SHP77 treated with DMSO at 0.1 percent for 48 hours (cell line): ENCODE measurements at regions not wholly inside any gene's neighbourhood (a gene's known extent, or its start where the extent isn't known, plus 50 kb on each side); places are given as distances from the start of the nearest gene placed in this dataset.
"Not testable (repeated sequence)": the region's sequence is repeated elsewhere in the genome, so short reads cannot be mapped to it uniquely, and the experiment has no call there.

Source experiments
- DNase-seq: peaks from one replicate; lab custom pipeline; 2025; lab: John Stamatoyannopoulos, UW

DNA sequence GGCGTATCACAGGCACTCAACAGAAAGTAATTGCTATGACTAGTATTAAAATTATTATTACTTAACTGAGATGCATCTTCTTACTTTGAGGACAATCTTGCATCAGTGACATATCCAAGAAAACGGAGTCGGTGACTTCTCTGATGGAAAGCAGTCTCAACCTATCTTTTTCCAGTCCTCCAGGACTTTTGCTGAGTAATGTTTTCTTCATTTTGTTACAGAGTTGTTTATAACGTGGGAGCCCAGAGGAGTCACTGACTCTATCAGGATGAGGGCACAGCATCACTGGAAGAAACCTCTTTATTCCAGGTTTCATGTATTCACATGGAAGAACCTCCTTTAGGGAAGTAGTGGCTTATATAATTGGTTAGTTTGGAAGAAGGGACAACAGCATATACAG is 51.5 kb upstream of the MELK start:
- DNase-seq = no peak

DNA sequence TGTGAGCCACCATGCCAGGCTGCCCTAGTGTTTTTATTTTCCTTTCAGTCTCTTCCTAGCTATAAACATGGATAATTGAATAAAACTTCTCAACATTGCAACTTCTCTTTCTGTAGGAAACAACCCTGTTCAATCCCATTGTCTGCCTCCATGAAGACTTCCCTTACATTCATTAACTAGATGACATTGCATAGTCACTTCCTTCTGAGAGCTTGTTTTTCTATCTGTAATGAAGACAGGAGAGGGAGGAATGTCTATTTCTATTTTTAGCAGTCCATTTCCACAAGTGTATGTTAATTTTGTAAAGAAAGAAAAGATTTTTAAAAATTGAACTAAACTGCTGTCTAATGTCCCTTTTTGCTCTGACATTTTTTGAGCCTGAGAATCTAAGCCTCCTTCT is 55.6 kb upstream of the MELK start:
- no peak for DNase-seq

DNA sequence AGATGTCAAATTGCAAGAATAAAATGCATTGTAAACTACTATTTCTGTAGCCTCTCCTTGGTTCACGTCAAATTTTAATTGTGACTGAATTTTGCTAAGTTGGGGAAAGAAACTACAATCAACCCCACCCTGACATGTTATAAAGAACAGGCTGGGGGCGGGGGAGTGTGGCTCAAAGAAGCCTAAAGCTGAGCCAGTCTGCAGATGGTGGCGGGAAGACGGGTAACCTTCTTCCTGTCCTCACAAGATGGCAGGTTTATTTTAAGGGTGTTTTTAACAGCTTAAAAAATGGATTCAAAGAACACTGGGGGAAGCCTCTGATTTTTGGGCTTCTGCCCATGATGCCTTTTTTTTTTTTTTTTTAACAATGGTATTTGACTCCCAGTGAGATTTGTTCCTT is 68.5 kb upstream of the MELK start:
- no peak for DNase-seq

DNA sequence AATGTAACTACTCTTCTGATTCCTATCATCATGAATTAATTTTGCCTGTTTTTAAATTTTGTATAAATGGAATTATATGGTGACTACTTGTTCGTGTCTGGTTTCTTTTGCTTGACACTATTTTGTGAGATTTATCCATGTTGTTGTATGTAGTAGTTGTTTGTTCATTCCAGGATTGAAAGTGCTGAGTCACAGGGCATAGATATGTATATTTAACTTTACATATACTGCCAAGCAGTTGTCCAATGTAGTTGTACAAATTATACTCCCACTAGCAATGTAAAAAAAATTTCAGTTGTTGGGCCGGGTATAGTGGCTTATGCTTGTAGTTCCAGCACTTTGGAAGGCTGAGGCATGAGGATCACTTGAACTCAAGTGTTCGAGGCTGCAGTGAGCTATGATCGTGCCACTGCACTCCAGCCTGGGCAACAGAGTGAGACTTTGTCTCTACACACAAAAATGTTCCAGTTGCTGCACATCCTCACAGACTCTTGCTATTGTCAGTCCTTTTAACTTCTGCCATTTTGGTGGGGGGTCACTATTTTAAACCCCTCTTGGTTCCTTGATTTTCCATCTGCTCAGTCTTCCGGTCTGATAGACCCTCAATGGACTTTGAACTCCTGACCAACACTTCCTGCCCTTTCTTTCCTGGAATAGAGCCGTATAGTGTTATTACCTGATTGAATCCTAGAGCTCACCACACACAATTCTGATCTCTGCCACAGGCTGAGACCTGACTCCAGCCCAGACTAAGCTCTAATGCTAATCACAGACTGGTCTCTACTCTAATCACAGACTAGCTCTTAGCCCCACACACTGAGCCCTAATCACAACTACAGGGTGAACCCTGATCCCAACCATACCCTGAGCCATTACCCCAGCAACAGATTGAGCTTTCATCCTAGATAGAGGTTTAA is 69.3 kb upstream of the MELK start:
- no peak for DNase-seq

DNA sequence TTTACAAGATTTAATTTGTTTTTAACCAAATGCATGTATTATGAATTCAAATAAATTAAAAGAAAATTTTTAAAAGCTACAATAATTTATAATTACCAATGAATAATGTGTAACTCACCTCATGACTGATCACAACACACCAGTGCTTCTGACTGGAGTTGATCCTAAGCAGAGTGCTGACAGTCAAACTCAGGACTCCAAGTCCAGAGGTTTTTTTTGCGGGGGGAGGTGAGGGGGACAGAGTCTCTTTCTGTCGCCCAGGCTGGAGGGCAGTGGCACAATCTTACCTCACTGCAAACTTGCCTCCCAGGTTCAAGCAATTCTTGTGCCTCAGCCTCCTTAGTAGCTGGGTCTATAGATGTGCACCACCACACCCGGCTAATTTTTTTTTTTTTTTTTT is 71.0 kb upstream of the MELK start:
- DNase-seq = no peak

DNA sequence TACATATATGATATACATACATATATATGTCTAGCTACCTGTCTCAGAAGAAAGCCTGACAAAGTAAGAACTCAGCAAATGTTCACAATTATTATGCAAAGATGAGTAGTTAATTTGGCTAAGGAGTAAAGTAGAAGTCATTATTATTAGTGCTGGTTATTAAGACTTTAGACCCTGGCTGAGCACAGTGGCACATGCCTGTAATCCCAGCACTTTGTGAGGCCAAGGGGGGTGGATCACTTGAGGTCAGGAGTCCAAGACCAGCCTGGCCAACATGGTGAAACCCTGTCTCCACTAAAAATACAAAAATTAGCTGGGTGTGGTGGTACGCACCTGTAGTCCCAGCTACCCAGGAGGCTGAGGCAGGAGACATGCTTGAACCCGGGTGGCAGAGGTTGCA is 71.8 kb upstream of the MELK start:
- DNase-seq = not testable (repeated sequence)

DNA sequence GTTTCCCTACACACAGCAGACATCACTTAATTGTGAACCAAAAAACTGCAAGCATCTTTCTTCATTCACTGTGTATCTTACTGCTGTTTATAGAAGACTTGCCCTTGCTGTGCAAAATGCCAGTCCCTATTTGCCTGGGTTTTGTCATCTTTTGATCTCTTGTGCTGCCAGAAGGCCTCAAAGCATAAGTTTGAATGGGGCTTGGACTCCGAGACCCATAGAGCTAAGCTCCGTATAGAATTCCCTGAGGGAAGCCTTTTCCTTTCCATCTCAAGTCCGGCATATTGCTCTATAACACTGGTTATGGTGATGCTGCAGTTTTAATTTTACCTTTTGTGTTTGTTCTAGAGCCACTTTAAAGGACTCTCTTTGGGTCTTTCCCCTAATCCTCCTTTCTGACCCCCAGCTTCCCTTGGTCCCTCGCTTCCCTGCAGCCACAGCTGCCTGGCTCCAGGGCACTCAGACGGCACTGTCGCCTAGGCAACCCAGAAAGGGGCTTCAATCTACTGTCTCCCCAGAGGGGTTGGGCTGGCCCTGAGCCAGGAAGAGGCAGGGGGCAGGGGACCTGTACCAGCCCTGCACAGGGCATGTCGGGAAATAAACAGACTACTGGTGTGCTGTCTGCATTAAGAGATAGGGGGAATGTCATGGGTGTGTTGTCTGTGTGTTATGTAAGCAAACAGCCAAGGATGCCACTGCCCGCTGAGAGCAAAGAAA is 73.4 kb upstream of the MELK start:
- no peak for DNase-seq

DNA sequence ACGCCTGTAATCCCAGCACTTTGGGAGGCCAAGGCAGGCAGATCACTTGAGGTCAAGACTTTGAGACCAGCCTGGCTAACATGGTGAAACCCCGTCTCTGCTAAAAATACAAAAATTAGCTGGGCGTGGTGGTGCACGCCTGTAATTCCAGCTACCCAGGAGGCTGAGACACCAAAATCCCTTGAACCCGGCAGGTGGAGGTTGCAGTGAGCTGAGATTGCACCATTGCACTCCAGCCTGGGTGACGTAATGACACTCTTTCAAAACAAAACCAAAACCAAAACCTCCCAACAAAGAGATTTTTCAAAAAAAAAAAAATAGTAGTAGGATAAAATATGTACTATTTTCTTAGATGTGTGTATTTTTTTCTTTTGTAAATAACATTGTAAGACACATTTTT is 79.1 kb upstream of the MELK start:
- DNase-seq = not testable (repeated sequence)

DNA sequence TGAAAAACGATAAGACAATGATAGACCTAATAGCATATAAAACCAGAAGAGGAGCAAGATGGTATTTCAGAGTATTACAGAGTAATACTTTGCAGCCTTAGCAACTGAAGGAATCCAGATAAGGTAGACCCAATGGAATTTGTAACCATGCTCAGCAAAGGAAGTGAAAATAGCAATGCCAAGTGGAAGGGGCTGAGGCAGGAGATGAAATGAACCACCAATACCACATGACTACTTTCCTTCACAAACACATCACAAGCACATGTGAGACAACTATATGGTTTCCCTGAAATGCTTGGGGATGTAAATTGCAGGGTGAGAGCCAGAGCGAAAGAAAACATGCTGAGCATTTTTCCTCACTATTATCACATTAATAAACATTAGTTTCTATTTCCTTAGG is 79.8 kb upstream of the MELK start:
- DNase-seq = no peak

DNA sequence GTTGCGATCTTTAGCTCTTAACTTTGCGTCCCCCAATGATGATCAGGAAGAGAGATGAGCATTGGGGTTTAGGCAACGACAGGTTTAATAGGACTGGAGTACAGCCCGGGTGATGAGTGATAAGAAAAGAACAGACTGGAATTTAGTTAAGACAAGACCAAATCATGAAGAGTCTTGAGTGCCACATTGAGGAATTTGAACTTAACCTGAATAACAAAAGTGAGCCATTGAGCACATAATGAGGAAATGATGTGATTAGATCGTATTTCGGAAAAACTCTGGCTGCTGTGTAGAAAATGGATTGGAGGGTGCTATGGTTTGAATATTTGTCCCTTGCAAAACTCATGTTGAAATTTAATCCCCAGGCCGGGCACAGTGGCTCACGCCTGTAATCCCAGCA is 83.2 kb upstream of the MELK start:
- DNase-seq = no peak

DNA sequence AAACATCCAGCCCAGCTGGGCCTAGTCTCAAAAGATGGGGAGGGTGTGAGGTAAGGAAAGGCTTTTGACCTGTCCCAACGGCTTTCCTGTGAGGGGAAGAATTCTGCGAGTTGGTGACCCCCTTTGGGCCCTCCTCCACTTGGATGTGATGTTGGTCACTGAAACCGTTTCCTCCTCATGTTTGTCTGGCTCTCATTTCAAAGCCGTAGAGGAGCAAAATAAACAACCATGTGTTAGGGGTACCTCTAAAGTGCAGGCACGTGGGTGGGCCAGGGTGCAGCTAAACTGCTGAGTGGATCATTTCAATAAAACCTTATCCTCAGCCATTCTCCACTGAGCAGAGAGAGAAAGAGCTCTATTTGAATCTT is 84.3 kb upstream of the MELK start:
- no peak for DNase-seq

DNA sequence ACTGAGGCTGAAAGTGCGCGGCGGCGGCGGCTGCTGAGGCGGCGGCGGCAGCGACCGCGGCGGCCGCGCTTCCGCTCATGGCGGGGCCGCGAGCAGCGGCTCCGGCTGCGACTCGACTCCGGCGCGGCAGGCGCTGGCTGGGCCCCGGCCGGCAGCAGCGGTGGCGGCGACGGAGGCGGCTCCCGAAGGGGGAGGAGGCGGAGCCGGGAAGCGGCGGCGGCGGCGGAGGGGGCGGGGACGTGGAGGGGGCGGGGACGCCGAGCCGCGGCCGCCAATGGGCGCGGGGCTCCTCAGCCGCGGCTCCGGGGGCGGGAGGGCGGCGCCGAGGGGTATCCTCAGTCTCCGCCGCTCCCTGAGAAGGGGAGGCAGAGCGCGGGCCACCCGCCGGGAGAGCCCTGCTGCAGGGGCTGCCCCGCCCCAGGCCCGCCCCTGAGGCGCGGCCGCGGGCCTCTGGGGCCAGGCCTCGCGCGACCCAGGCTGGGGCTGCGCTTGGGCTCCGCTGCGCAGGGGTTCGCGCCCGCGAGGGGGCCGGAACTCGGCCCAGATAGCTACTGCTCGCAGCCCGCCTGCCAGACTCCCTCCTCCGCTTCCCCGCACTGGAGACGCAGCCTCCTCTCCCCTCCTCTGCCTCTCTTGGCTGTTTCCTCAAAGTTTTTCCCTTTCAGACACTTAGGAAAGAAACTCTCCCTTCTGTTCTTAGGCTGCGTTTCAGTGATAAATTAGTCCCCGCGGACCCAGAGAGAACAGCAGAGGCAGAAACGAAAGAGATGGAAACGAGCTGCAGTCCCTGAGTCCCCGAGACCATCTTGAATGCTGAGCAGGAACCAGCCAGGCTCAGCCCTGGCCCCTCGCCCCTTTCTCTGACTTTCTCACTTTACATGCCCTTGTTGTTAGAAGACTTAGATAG is 85.0 kb upstream of the MELK start:
- DNase-seq = peak; percentile 11

DNA sequence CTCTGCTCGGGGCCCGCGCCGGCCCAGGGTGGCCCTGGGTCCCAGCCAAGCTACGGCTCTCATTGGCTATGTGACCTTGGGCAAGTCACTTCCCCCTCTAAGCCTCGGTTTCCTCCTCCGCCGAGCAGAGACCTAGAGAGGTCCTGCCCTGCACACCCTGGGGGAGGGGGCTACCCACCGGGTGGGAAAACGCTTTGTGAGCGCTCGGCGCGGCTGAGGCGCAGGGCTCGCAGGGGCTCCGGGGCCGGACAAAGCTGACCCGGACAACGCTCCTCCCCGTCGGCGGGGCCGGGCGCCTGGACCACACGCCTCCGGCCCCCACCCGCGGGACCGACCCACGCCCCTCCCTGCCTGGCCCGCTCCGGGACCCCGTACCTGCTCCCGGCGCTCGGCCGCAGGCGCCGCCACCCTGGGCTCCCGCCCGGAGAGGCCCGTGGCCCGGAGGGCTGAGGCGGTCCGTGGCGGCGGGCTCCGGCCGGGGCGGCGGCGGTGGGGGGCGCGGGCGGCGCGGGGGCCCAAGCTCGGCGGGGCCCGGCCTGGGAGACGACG is 85.7 kb upstream of the MELK start:
- DNase-seq = no peak

DNA sequence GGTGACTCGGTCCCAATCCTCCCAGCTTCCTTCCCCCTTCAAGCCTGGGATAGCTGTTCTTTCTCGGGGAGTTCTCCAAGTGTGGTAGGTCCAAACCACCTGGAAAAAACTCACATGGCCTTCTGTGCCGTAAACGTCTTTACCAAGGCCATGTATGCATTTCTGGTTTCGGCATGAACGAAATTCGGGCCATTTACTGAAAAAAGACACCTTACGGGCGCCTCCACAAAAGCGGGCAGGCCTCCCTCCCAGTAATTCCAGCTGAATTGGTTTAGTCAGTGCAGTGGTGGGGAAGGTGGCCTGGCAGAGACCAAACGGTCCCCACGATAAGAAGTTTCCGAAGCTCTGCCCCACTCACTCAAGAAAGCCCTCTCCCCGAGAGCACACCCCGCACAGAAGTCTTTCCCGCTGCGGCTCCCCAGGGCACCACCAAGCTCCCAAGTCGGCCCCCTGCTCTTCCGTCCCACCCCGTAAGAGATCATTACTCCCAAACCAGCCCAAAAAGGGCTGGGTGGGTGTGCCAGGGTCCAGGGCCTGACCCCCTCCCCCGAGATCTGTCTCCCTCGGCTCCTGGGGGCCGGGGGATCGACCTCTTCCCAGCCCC is 86.3 kb upstream of the MELK start:
- no peak for DNase-seq

DNA sequence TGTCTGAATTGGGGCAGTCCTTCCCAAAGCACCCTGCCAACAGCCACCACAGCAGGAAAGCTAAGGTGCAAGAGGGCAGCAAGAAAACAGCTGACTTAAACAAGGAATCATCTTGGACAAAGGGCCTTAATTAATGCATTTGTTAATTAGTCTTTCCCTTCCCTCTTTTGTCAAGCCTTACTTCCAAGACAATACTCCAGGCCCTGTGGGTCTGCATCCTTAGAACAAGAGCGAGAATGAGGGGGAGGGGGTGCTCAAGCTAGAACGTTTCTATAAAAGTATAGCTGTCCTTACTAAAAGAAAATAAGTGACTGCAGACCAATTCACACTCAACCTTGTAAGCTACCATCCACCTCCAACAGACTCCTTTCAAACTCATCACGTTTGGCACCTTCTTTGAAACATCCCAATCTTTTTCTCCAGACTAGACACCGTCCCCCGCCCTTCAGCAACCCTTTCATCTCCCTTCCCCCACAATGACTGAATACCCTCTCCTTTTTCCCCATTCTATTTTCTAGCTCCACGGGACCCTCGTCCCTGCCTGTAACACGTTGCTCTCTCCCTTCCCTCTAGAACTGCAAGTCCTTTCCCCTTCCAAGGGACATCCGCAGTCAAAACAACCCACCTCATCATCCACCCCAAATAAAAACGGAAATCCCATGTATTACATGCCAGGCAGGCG is 85.7 kb upstream of the RNF38 start:
- DNase-seq = no peak

DNA sequence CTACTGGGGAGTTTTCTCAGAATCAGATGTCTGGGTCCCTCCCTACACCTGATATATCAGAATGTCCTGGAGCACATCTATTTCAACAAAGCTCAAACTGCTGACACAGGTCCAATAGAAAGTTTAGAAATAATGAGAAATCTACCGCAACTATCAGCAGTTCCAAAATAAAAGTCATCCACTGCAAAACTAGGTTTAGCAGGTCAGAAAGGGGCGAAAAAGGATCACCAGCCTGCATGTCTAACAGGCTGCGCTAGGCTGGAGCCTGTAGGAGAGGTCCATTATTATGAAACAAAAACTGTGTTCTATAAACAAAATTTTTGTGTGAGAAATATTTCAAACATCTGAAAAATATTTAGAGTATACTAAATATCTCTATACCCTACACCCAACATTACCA is 84.1 kb upstream of the RNF38 start:
- no peak for DNase-seq

DNA sequence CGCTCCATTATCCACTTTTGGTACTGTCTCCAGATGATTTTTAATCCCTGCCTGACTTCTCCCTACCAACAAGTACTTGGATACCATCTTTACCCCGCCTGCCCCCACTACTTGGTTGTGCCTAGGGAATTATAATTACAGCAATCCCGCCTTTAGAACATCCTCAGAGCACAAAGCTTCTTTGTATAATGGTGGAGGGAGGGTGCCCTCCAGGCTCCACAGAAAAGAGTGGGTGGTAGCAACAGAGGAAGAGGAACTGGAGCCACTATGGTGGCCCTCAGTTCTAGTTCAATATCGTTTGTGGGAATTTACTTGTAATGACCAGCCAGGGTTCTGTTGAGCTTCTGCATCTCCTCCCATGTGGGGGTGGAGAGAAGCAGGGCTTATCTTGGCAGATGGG is 79.0 kb upstream of the RNF38 start:
- DNase-seq = no peak

DNA sequence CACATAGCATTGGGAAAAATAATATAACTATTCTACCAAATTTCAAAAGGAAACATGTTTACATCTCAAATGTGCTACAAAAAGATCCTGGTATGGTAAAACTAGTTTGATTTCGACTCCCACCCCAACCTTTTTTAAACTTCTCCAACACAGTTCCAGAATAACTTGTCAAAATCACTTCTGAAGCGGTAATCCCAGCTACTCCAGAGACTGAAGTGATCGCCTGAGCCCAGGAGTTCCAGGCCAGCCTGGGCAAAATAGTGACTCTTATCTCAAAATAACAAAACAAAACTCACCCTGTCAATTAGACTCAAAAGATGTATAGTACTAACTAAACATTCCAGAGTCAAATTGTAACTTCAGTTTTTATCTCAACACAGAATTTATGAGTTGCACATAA is 71.3 kb upstream of the RNF38 start:
- no peak for DNase-seq

DNA sequence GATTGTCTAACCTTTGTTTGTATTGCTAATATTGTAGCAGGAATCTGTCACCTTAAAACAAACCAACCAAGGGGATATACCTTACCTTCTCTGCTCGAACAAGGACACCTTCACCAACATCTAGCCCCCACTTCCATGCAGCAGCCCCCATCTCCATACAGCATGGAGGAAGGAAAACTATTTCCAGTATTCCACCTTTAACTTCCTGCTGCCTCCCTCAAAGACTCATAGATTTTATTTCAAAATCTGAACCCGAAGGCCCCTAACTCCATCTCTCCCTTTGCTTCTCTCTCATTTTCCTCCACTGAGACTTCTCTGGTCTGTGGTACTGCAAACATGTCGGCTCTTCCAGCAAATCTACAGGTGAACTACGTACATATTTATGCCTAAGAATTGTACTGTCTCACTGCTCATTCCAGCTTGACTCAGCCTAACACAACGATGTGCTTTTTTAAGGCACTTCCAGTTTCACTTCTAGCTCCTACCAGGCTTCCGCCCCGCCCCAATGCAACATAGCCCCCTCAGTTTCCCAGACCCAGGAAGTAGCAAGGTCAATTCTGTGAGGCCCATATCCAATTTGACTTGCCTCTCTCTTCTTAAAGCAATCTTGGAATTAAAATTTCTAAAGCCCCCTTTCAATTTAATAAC is 70.7 kb upstream of the RNF38 start:
- no peak for DNase-seq

DNA sequence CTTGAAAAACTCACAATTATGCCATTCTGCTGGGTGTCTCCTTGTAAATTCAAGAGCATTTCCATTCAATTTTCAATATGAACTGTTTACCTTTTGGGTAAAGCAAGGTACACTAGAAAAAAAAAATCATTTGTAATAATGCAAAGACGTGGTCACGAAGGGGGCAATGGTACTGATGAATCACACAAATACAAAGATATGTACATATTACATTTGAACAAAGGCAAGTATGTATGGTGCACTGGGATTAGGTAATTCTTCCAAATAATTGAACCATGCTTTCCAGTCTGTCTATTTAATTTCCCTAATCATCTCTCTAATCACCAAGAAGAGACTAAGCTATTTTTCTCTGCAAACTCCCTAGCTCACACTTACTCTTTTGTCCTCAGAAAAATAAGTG is 63.4 kb upstream of the RNF38 start:
- no peak for DNase-seq

DNA sequence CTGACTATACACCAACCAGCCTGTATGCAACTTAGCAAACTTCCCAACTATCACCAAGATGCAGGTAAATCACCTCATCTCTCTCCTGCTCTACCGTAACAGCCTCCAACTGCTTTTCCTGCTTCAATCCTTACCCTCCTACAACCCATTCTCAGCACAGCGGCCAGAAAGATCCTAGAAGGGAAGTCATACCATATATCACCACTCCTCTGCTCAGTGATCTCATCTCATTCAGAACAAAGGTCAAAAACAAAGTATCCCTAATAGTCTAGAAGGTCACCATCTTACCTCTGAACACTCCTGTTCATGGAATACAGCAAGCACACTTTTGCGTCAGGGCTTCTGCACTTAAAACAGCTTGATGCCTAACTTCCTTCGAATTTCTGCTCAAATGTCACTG is 62.2 kb upstream of the RNF38 start:
- DNase-seq = no peak
